Liver (tissue), 3 donors: ENCODE measurements at regions not wholly inside any gene's neighbourhood (a gene's known extent, or its start where the extent isn't known, plus 50 kb on each side); places are given as distances from the start of the nearest gene placed in this dataset.
"Not testable (repeated sequence)": the region's sequence is repeated elsewhere in the genome, so short reads cannot be mapped to it uniquely, and the experiment has no call there.

Experiments
- TAF1 ChIP-seq: conservative IDR thresholded peaks from 2 replicates; pipeline ENCODE4 v1.6.1; 2016; ENCODE audit warnings: antibody characterized with exemption, mild to moderate bottlenecking
- TF ChIP-seq, protein P1 (sequence below): fragments of 150-350 bp; IDR thresholded peaks from 2 replicates; pipeline ENCODE4 v1.5.1; 2017; ENCODE audit warnings: improper control_type of control experiment, low read depth, low read length; ENCODE audit not compliant: missing input control
- TF ChIP-seq, protein P2 (sequence below): IDR thresholded peaks from 2 replicates; pipeline ENCODE4 v1.6.1; 2016; ENCODE audit warnings: antibody characterized with exemption, mild to moderate bottlenecking
- TF ChIP-seq, protein P3 (sequence below): IDR thresholded peaks from 2 replicates; pipeline ENCODE4 v1.6.1; 2016; ENCODE audit warnings: antibody characterized with exemption
- donor health status: healthy.
- donor health status: healthy.

DNA sequence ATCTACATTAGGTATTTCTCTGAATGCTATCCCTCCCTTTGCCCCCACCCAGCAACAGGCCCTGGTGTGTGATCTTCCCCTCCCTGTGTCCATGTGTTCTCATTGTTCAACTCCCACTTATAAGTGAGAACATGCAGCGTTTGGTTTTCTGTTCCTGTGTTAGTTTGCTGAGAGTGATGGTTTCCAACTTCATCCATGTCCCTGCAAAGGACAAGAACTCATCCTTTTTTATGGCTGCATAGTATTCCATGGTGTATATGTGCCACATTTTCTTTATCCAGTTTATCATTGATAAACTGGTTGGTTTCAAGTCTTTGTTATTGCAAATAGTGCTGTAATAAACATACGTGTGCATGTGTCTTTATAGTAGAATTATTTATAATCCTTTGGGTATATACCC is 55.5 kb upstream of the RASA1 start:
- TF ChIP-seq, protein P1, sequence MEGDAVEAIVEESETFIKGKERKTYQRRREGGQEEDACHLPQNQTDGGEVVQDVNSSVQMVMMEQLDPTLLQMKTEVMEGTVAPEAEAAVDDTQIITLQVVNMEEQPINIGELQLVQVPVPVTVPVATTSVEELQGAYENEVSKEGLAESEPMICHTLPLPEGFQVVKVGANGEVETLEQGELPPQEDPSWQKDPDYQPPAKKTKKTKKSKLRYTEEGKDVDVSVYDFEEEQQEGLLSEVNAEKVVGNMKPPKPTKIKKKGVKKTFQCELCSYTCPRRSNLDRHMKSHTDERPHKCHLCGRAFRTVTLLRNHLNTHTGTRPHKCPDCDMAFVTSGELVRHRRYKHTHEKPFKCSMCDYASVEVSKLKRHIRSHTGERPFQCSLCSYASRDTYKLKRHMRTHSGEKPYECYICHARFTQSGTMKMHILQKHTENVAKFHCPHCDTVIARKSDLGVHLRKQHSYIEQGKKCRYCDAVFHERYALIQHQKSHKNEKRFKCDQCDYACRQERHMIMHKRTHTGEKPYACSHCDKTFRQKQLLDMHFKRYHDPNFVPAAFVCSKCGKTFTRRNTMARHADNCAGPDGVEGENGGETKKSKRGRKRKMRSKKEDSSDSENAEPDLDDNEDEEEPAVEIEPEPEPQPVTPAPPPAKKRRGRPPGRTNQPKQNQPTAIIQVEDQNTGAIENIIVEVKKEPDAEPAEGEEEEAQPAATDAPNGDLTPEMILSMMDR: not testable (repeated sequence)
- TF ChIP-seq, protein P2, sequence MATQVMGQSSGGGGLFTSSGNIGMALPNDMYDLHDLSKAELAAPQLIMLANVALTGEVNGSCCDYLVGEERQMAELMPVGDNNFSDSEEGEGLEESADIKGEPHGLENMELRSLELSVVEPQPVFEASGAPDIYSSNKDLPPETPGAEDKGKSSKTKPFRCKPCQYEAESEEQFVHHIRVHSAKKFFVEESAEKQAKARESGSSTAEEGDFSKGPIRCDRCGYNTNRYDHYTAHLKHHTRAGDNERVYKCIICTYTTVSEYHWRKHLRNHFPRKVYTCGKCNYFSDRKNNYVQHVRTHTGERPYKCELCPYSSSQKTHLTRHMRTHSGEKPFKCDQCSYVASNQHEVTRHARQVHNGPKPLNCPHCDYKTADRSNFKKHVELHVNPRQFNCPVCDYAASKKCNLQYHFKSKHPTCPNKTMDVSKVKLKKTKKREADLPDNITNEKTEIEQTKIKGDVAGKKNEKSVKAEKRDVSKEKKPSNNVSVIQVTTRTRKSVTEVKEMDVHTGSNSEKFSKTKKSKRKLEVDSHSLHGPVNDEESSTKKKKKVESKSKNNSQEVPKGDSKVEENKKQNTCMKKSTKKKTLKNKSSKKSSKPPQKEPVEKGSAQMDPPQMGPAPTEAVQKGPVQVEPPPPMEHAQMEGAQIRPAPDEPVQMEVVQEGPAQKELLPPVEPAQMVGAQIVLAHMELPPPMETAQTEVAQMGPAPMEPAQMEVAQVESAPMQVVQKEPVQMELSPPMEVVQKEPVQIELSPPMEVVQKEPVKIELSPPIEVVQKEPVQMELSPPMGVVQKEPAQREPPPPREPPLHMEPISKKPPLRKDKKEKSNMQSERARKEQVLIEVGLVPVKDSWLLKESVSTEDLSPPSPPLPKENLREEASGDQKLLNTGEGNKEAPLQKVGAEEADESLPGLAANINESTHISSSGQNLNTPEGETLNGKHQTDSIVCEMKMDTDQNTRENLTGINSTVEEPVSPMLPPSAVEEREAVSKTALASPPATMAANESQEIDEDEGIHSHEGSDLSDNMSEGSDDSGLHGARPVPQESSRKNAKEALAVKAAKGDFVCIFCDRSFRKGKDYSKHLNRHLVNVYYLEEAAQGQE: not testable (repeated sequence)
- TF ChIP-seq TAF1: not testable (repeated sequence)
- TF ChIP-seq, protein P3, sequence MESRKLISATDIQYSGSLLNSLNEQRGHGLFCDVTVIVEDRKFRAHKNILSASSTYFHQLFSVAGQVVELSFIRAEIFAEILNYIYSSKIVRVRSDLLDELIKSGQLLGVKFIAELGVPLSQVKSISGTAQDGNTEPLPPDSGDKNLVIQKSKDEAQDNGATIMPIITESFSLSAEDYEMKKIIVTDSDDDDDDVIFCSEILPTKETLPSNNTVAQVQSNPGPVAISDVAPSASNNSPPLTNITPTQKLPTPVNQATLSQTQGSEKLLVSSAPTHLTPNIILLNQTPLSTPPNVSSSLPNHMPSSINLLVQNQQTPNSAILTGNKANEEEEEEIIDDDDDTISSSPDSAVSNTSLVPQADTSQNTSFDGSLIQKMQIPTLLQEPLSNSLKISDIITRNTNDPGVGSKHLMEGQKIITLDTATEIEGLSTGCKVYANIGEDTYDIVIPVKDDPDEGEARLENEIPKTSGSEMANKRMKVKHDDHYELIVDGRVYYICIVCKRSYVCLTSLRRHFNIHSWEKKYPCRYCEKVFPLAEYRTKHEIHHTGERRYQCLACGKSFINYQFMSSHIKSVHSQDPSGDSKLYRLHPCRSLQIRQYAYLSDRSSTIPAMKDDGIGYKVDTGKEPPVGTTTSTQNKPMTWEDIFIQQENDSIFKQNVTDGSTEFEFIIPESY: not testable (repeated sequence)
